ENCODE measurements at regions not wholly inside any gene's neighbourhood (a gene's known extent, or its start where the extent isn't known, plus 50 kb on each side); places are given as distances from the start of the nearest gene placed in this dataset.

GRCh38 chr16:48919791-48920190 lies 309.8 kb upstream of the N4BP1 start:
- DNase-seq = no peak
- Histone ChIP-seq H3K27me3 (no peaks in the 10 kb centered on the region), H3K27ac (no peak overlapping the region), H3K36me3 (no peaks in the 10 kb centered on the region), H3K4me1 (no peaks in the 10 kb centered on the region), H3K9me3 (peaks cover 0 to 13% (median 0%) of the 10 kb centered on the region in 12 donors), H3K4me3 (no peak overlapping the region)
- intact Hi-C loops (cut with DNase I) = loop anchor here in 3 of 10 donors (10.0 kb wide), 2 partner anchors 265 to 425 kb away; no protein-coding TSS in a partner anchor
- 93 to 95% (median 93%) methylated on average over 6 of the region's 6 CpGs for WGBS, 4 donors
- no peak for ATAC-seq
- TF ChIP-seq POLR2A (IDR thresholded peaks at IDR 0.05) (no peak), CTCF (IDR thresholded peaks at IDR 0.05) (no peak)

GRCh38 chr16:48918520-48919258 lies 308.7 kb upstream of the N4BP1 start:
- WGBS, 4 donors = 60 to 80% (median 79%) methylated on average over 4 of the region's 4 CpGs
- Histone ChIP-seq H3K9me3 (peaks cover 0 to 13% (median 0%) of the 10 kb centered on the region in 12 donors), H3K27me3 (no peaks in the 10 kb centered on the region), H3K27ac (no peak overlapping the region), H3K4me3 (no peak overlapping the region), H3K4me1 (no peaks in the 10 kb centered on the region), H3K36me3 (no peaks in the 10 kb centered on the region)
- TF ChIP-seq POLR2A (IDR thresholded peaks at IDR 0.05) (no peak), CTCF (IDR thresholded peaks at IDR 0.05) (no peak)
- ATAC-seq (no peak), DNase-seq (no peak)
- intact Hi-C loops (cut with DNase I) = loop anchor here in 3 of 10 donors (10.0 kb wide), 2 partner anchors 266 to 426 kb away; no protein-coding TSS in a partner anchor

- Histone ChIP-seq H3K4me1 (no peaks in the 10 kb centered on the region), H3K9me3 (peaks cover 0 to 6% (median 0%) of the 10 kb centered on the region in 12 donors), H3K4me3 (no peak overlapping the region), H3K36me3 (no peaks in the 10 kb centered on the region), H3K27me3 (peaks cover 0 to 7% (median 0%) of the 10 kb centered on the region in 9 donors), H3K27ac (no peak overlapping the region)
- no peak for ATAC-seq
- DNase-seq = no peak
- TF ChIP-seq CTCF (IDR thresholded peaks at IDR 0.05) = no peak
- TF ChIP-seq POLR2A (IDR thresholded peaks at IDR 0.05) = no peak
- WGBS, 4 donors = 53 to 56% (median 54%) methylated on average over 1 of the region's 1 CpG
- intact Hi-C loops (cut with DNase I) = loop anchor here in 3 of 10 donors (10.0 kb wide), 2 partner anchors 268 to 428 kb away; no protein-coding TSS in a partner anchor
Observed at GRCh38 chr16:48916566-48916965, 306.6 kb upstream of the N4BP1 start.

- H3K4me3 ChIP-seq = no peak overlapping the region
- ATAC-seq (no peak), DNase-seq (no peak)
- no peaks in the 10 kb centered on the region for H3K4me1 ChIP-seq
- H3K36me3 ChIP-seq = no peaks in the 10 kb centered on the region
- H3K9me3 ChIP-seq = no peaks in the 10 kb centered on the region
- TF ChIP-seq POLR2A (IDR thresholded peaks at IDR 0.05) = no peak
- TF ChIP-seq CTCF (IDR thresholded peaks at IDR 0.05) = no peak
- H3K27me3 ChIP-seq = peaks cover 0 to 7% (median 0%) of the 10 kb centered on the region in 9 donors
- 66 to 72% (median 70%) methylated on average over 3 of the region's 3 CpGs for WGBS, 4 donors
- intact Hi-C loops (cut with DNase I) = loop anchor here in 6 of 10 donors (5.0 to 10.0 kb wide), 6 partner anchors 268 to 438 kb away; partner anchors contain the start of gene CBLN1 (in 1 of the 6)
- no peak overlapping the region for H3K27ac ChIP-seq
Observed at GRCh38 chr16:48914070-48914469, 304.1 kb upstream of the N4BP1 start.
